Skeletal muscle satellite cell (primary cell): ENCODE measurements at regions not wholly inside any gene's neighbourhood (a gene's known extent, or its start where the extent isn't known, plus 50 kb on each side); places are given as distances from the start of the nearest gene placed in this dataset.

Source experiments
- H3K27me3 ChIP-seq: 2 replicates; pipeline ENCODE4 v1.7.0; 2013; ENCODE audit warnings: low read length; ENCODE audit not compliant: control insufficient read depth, insufficient read depth
- H3K36me3 ChIP-seq: 2 replicates; pipeline ENCODE4 v1.7.0; 2013; ENCODE audit warnings: mild to moderate bottlenecking, control low read depth, low read length; ENCODE audit not compliant: insufficient read depth
- H3K4me1 ChIP-seq: 2 replicates; pipeline ENCODE4 v1.7.0; 2013; ENCODE audit warnings: low read length; ENCODE audit not compliant: control insufficient read depth, insufficient read depth
- H3K4me2 ChIP-seq: 2 replicates; pipeline ENCODE4 v1.7.0; 2013; ENCODE audit warnings: mild to moderate bottlenecking, low read length
- H3K4me3 ChIP-seq: 2 replicates; pipeline ENCODE4 v1.7.0; 2013; ENCODE audit warnings: low read length
- H3K9ac ChIP-seq: 2 replicates; pipeline ENCODE4 v1.7.0; 2013; ENCODE audit warnings: mild to moderate bottlenecking, low read depth, low read length, moderate library complexity
- H3K9me3 ChIP-seq: replicated peaks from 2 replicates; pipeline ENCODE4 v1.7.0; 2013; ENCODE audit warnings: mild to moderate bottlenecking, control low read depth, low read length

DNA sequence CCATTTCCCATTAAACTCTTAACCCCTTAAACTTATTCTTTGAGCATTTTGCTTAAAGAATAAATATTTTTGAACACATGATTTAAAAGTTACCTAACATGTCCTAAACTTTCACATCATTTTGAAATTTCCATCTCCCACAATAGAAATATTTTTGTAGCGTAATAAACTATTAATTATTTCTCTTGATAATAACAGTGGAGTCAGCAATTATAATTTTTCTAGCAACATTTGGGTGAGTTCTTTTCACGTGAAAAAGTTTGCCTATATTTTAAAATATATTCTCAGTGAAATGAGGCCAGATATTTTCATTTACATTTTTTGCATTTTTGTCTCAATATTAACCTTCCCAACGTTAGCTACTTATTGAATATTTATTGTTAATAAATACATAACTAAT lies 320.4 kb upstream of the CRIM1 start:
- Histone ChIP-seq H3K9ac (no peak overlapping the region), H3K4me2 (no peak overlapping the region), H3K9me3 (no peaks in the 10 kb centered on the region), H3K36me3 (no peaks in the 10 kb centered on the region), H3K27me3 (no peaks in the 10 kb centered on the region), H3K4me1 (no peaks in the 10 kb centered on the region), H3K4me3 (no peak overlapping the region)

DNA sequence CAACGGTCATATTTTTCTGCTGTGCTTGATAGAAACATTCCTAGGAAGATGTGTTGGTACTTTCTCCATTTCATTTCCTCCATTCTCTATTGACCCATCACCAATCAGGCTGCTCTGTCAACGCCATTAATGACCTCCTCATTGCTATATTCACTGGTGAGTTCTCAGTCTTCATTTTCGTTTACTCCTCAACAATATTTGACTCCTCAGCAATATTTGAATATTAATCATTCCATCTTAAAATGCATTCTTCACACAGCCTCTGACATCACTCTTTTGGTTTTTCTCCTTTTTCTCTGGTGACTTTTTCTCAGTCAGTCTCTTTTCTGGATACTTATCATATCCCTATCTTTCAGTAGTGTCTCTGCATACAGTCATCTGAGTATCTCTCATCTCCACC lies 323.5 kb upstream of the CRIM1 start:
- Histone ChIP-seq H3K4me1 (no peaks in the 10 kb centered on the region), H3K36me3 (no peaks in the 10 kb centered on the region), H3K4me3 (no peak overlapping the region), H3K9ac (no peak overlapping the region), H3K4me2 (no peak overlapping the region), H3K9me3 (no peaks in the 10 kb centered on the region), H3K27me3 (no peaks in the 10 kb centered on the region)

DNA sequence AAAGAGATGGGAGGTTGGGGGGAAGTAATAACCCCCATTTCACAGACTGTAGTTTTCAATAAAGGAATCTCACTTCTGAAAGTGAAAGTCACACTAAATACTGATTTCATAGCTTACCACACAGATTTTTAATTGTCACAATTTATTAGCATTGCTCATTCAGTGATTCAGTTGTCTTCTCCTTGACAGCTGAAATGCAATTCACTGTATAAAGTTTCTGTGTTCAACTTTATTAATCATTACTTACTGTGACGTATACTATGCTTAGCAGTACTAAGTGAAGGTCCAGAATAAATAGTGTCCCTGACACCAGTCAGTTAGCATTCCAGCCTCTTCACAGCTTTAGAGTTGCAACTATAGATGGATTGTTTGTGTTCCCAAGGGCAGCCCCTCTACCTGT lies 324.1 kb upstream of the CRIM1 start:
- Histone ChIP-seq H3K9me3 (no peaks in the 10 kb centered on the region), H3K9ac (no peak overlapping the region), H3K4me2 (no peak overlapping the region), H3K27me3 (no peaks in the 10 kb centered on the region), H3K4me3 (no peak overlapping the region), H3K4me1 (no peaks in the 10 kb centered on the region), H3K36me3 (no peaks in the 10 kb centered on the region)

DNA sequence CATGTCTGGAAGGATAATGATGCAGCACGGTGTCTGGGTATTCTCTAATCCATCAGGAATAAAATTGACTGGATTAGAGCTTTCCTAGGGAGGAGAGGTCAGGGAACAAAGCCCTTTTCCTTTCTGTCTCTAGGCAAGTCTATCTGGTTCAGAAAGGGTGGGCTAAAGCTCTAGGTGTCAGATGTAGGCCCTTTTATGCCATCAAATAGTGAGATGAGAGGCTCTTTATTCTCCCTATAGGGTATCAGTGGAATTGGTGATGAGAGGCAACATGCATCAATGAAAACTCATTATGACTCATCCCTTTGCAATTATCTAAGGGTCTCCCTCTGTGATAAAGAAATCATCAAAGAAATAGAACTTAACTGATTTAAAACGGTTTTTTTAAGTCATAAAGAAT lies 328.0 kb upstream of the CRIM1 start:
- Histone ChIP-seq H3K4me2 (no peak overlapping the region), H3K4me1 (no peaks in the 10 kb centered on the region), H3K4me3 (no peak overlapping the region), H3K27me3 (no peaks in the 10 kb centered on the region), H3K9ac (no peak overlapping the region), H3K36me3 (no peaks in the 10 kb centered on the region), H3K9me3 (no peaks in the 10 kb centered on the region)

DNA sequence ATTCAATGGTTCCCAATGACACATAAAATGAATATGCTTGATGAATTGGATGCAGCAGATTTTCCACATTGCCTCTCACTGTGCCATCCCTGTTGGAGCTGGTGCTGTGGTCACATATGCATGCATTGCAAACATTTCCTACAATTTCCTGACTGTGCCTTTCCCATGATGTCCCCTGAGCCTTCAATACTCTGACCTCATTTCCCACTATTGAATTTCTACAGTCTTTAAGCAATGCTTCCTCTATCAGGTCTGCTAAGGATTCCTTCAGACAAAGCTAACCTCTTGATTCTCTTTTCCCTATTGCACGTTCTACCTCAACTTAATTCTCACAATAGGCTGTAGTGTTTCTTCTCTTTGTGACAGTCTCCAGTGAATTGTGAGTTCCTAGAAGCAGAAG lies 342.5 kb upstream of the CRIM1 start:
- H3K36me3 ChIP-seq = no peaks in the 10 kb centered on the region
- H3K4me3 ChIP-seq = no peak overlapping the region
- H3K27me3 ChIP-seq = no peaks in the 10 kb centered on the region
- no peaks in the 10 kb centered on the region for H3K4me1 ChIP-seq
- H3K9me3 ChIP-seq = no peaks in the 10 kb centered on the region
- no peak overlapping the region for H3K4me2 ChIP-seq
- H3K9ac ChIP-seq = no peak overlapping the region

DNA sequence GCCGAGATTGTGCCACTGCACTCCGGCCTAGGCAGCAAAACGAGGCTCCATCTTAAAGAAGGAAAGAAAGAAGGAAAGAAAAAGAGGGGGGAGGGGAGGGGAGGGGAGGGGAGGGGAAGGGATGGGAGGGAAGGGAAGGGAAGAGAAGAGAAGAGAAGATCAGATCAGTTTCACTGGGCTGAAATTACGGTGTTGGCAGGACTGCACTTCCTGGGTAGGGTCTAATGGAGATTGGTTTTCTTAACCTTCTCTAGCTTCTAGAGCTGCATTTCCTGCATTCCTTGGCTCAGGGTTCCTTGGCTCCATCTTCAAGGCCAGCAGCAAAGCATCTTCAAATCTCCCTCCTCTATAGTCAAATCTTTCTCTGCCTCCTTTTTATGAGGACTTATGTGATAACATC lies 349.1 kb upstream of the CRIM1 start:
- no peak overlapping the region for H3K9ac ChIP-seq
- no peak overlapping the region for H3K4me3 ChIP-seq
- H3K27me3 ChIP-seq = no peaks in the 10 kb centered on the region
- H3K4me2 ChIP-seq = no peak overlapping the region
- no peaks in the 10 kb centered on the region for H3K9me3 ChIP-seq
- no peaks in the 10 kb centered on the region for H3K36me3 ChIP-seq
- no peaks in the 10 kb centered on the region for H3K4me1 ChIP-seq

DNA sequence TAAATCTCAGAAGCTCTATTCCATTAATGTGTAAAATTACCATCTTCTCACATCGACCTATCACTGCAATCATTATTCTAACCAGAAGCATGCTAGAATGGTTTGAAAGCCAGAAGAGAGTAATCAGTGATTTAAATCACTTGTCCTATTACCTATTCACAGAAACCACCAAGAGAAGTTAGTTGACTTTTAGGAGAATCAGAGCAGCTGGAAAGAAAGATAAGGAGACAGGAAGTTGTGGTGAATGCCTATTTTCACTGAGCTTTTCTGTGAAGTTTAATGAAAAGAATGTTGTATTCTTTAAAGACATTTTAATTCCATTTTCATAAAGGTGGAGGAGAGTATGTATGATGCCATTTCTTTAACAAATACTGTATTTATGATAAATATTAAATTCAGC lies 352.6 kb upstream of the CRIM1 start:
- no peaks in the 10 kb centered on the region for H3K36me3 ChIP-seq
- no peak overlapping the region for H3K4me2 ChIP-seq
- H3K9me3 ChIP-seq = no peaks in the 10 kb centered on the region
- H3K4me3 ChIP-seq = no peak overlapping the region
- H3K9ac ChIP-seq = no peak overlapping the region
- H3K27me3 ChIP-seq = no peaks in the 10 kb centered on the region
- no peaks in the 10 kb centered on the region for H3K4me1 ChIP-seq

DNA sequence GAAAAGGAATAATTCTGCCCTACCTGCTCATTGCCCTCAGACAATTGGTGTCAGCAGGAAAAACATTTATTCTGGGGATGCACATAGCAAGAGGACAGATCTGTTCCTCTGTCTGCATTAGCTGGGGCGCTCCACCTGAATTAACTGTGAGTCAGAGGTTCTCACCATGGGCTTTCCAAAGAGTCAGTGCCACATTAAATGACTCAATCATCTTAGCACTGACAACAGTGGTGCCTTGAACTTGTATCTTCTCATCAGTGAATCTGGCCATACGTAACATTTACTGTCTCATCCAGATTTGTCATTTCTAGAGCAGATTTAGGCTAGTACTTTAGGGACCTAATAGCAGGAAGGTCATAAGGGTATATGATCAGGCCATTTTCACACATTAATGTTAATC lies 358.1 kb upstream of the CRIM1 start:
- no peak overlapping the region for H3K4me3 ChIP-seq
- peaks cover 5% of the 10 kb centered on the region for H3K27me3 ChIP-seq
- H3K9me3 ChIP-seq = no peaks in the 10 kb centered on the region
- H3K4me2 ChIP-seq = no peak overlapping the region
- no peaks in the 10 kb centered on the region for H3K4me1 ChIP-seq
- H3K9ac ChIP-seq = no peak overlapping the region
- no peaks in the 10 kb centered on the region for H3K36me3 ChIP-seq

DNA sequence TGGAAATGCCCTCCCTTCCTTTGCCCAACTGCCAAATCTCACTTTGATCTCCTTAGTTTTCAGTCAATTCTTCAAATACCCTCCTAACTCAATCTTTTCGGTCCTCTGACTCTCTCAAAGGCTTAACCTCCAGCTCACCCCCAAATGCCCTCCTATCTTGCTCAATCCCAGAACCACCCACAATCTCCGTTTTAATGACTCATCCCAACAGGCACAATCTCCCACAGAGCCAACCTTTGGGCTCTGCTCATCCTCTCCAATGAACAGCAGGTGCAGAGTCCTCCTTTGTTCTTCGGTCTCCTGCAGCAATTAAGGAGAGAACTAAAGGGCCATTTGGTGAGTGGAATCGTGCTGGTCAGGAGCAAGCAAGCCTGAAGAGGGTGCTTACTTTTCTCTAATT lies 366.1 kb upstream of the CRIM1 start:
- H3K4me2 ChIP-seq = no peak overlapping the region
- no peak overlapping the region for H3K4me3 ChIP-seq

DNA sequence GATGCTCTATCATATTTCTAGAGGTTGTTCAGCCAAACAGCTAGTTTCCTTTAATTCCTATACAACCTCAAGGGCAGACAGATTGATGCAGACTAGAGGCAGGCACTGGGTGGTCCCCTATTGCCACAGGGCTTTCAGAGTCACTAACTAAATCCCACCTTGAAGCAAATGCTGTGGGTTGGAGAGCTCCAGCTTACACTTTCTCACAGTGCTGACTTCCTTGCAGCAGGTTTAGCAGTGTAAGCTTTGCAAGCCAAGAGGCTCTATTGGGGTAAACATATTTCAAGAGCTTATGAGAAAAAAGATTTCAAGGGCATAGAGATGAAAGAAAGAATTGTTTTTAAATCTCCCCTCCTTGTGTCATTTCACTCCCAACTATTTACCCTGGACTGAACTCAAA lies 366.5 kb upstream of the CRIM1 start:
- Histone ChIP-seq H3K9ac (no peak overlapping the region), H3K27me3 (no peaks in the 10 kb centered on the region), H3K4me1 (no peaks in the 10 kb centered on the region), H3K4me2 (no peak overlapping the region), H3K9me3 (no peaks in the 10 kb centered on the region), H3K36me3 (no peaks in the 10 kb centered on the region), H3K4me3 (no peak overlapping the region)

More for the DNA sequence above, 366.1 kb upstream of the CRIM1 start:
- H3K27me3 ChIP-seq = no peaks in the 10 kb centered on the region
- H3K9ac ChIP-seq = no peak overlapping the region
- no peaks in the 10 kb centered on the region for H3K4me1 ChIP-seq
- H3K9me3 ChIP-seq = no peaks in the 10 kb centered on the region
- H3K36me3 ChIP-seq = no peaks in the 10 kb centered on the region

DNA sequence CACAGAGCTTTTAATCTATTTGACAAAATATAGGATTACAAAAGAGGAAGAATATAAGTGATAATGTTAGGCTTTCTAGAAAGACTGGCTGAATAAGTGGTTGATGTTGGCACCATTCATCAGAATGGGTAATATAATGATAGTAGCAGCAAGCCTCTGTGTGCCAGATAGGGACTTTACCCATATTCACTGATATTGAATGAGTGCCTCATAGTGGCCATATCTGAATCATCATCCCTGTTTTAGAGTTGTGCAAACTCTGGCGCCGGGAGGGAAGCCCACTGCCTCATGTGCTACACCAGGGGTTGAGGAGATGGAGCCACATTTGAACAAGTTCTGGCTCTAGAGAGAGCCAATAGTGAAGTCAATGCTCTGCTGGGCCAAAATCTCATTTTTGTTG lies 368.7 kb upstream of the CRIM1 start:
- Histone ChIP-seq H3K36me3 (no peaks in the 10 kb centered on the region), H3K4me1 (no peaks in the 10 kb centered on the region), H3K9ac (no peak overlapping the region), H3K9me3 (no peaks in the 10 kb centered on the region), H3K27me3 (no peaks in the 10 kb centered on the region), H3K4me3 (no peak overlapping the region), H3K4me2 (no peak overlapping the region)

DNA sequence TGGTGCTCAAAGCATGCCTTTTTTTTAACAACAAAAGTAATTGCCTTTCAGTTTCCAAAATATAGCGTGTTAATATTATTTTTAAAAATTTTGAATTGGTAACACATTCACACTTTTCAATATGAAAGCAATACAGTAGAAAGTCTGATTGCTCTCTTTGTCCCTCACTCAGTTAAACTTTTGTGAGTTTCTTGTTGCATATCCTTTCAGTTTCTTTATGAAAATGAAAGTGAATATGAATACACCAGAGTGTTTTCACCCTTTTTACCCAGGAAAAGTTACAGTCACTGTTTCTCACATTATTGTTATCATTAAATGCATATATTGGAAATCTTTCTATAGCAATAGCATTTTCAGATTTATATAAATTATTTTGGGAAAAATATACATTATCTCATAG lies 377.4 kb upstream of the CRIM1 start:
- Histone ChIP-seq H3K9ac (no peak overlapping the region), H3K4me1 (no peaks in the 10 kb centered on the region), H3K4me2 (no peak overlapping the region), H3K9me3 (no peaks in the 10 kb centered on the region), H3K4me3 (no peak overlapping the region), H3K27me3 (no peaks in the 10 kb centered on the region), H3K36me3 (no peaks in the 10 kb centered on the region)

DNA sequence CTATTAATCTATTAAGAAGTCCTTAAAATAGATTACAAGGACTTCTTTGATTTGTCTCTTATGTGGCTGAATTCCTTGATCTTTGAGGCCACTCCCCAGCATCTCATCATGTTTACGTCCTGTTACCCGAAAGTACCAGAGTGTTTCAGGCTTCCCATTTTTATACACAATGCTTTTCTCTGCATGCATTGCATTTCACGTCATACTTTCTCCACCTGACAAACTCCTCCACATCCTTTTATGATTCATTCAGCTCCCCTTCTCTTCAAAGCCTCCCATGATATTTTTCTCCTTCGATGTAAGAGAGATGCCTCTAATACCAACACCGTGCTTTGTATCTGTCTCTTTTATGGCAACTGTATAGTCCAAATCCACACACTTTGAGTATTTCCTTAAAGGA lies 379.0 kb upstream of the CRIM1 start:
- Histone ChIP-seq H3K27me3 (no peaks in the 10 kb centered on the region), H3K9me3 (no peaks in the 10 kb centered on the region), H3K36me3 (no peaks in the 10 kb centered on the region), H3K9ac (no peak overlapping the region), H3K4me1 (no peaks in the 10 kb centered on the region), H3K4me3 (no peak overlapping the region), H3K4me2 (no peak overlapping the region)
